HG02973 (cell line): ENCODE measurements at regions not wholly inside any gene's neighbourhood (a gene's known extent, or its start where the extent isn't known, plus 50 kb on each side); places are given as distances from the start of the nearest gene placed in this dataset.

Experiments
- ATAC-seq: cut with Tn5 transposase; IDR thresholded peaks from one replicate; pipeline ENCODE4 v1.9.1; 2021; ENCODE audit warnings: moderate library complexity; ENCODE audit not compliant: unreplicated experiment

- no peak for ATAC-seq
Observed at GRCh38 chr14:53692885-53693284, 263.7 kb downstream of the BMP4 start.

- ATAC-seq = no peak
Observed at GRCh38 chr14:53692451-53692850, 264.2 kb downstream of the BMP4 start.

- ATAC-seq = no peak
Observed at GRCh38 chr14:53683229-53683628, 273.4 kb downstream of the BMP4 start.

- ATAC-seq = no peak
Observed at GRCh38 chr14:53672526-53672925, 284.1 kb downstream of the BMP4 start.

GRCh38 chr14:53670701-53671100 lies 285.9 kb downstream of the BMP4 start:
- no peak for ATAC-seq

GRCh38 chr14:53668897-53669296 lies 287.7 kb downstream of the BMP4 start:
- ATAC-seq = no peak

- no peak for ATAC-seq
Observed at GRCh38 chr14:53663709-53664108, 292.9 kb downstream of the BMP4 start.

GRCh38 chr14:53655080-53655785 lies 301.4 kb downstream of the BMP4 start:
- peak; percentile 66 for ATAC-seq

GRCh38 chr14:53652068-53652467 lies 304.6 kb downstream of the BMP4 start:
- ATAC-seq = no peak

- ATAC-seq = no peak
Observed at GRCh38 chr14:53651096-53651740, 305.4 kb downstream of the BMP4 start.

- no peak for ATAC-seq
Observed at GRCh38 chr14:53646925-53647324, 309.7 kb downstream of the BMP4 start.

- no peak for ATAC-seq
Observed at GRCh38 chr14:53640695-53641094, 315.9 kb downstream of the BMP4 start.

- no peak for ATAC-seq
Observed at GRCh38 chr14:53638966-53639365, 317.7 kb downstream of the BMP4 start.

GRCh38 chr14:53634793-53635192 lies 321.8 kb downstream of the BMP4 start:
- ATAC-seq = no peak

GRCh38 chr14:53630336-53630735 lies 326.3 kb downstream of the BMP4 start:
- ATAC-seq = no peak

- no peak for ATAC-seq
Observed at GRCh38 chr14:53628732-53629430, 327.7 kb downstream of the BMP4 start.

GRCh38 chr14:53628261-53628660 lies 328.4 kb downstream of the BMP4 start:
- ATAC-seq = no peak

- no peak for ATAC-seq
Observed at GRCh38 chr14:53626761-53627160, 329.9 kb downstream of the BMP4 start.

- no peak for ATAC-seq
Observed at GRCh38 chr14:53622447-53622846, 334.2 kb downstream of the BMP4 start.

- ATAC-seq = no peak
Observed at GRCh38 chr14:53621921-53622320, 334.7 kb downstream of the BMP4 start.

GRCh38 chr14:53621433-53621832 lies 335.2 kb downstream of the BMP4 start:
- ATAC-seq = peak; percentile 61

GRCh38 chr14:53620890-53621289 lies 335.7 kb downstream of the BMP4 start:
- ATAC-seq = peak; percentile 28
